Activated effector memory CD4-positive, alpha-beta T cell treated with anti-CD3 and anti-CD28 coated beads, Interleukin-2, amount 50 U/mL, for 16 hours (primary cell): ENCODE measurements at regions not wholly inside any gene's neighbourhood (a gene's known extent, or its start where the extent isn't known, plus 50 kb on each side); places are given as distances from the start of the nearest gene placed in this dataset.

Experiments
- DNase-seq: peaks from one replicate; pipeline ENCODE4 v3.0.0-alpha.2; 2020

DNA sequence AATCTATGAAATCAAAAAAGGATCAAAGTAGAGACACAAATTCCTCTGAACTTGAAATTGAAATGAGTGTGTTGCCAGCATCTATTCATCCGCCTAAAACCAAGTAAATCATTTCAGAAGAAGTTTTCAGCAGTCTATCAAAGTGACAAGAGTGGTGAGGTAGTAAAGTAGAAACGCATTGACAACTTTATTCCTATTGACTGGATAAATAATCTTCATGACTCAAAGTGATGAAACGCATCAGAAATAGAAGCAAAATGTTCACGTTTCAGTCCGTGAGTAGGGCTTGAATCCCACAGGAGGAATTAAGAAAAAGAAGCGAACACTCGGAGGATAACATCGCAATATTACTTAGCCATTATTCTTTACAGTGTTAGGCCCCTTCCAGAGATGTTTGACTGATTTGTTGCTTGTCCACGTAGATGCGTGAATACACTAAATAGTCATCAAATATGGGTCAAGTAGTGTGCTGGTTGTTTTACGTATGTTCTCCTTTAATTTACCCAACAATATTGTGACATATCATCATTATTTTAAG, 314.4 kb downstream of the PLK2 start:
- no peak for DNase-seq

DNA sequence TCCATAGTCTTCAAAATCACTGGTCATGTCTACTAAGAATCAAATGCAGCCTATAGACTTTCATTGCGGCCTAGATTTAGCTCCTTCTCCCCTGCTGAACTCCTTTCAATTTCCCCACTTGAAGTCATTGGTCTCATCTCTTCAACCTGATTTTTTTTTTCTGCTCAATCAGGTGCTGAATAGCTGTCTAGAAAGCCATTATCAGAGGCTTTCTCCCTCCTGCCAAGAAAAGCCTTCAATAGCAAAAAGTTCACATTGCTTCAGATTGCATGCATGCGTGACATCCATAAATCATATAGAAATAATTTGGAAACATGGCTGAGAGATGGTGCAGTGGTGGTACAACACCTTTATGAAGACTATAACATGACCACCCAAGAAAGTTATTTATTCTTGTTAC, 316.2 kb downstream of the PLK2 start:
- DNase-seq, result no peak

DNA sequence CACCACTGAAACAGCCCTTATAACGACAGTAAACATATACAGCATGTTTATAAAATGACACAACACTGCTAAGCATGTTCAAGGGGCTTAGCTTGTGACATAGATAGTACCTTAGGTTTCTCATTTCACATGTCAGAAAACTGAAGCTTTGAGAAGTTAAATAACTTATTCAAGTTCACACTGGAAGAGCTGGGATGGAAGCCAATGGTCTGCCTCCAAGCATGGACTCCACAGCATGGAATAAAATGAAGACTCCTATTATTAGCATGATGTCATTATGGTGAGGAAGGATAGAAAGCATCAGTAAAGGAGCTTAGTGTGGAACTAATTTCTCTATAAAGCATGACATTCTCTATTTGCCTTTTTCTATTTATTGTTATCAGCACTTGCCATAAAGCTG, 316.7 kb downstream of the PLK2 start:
- no peak for DNase-seq

DNA sequence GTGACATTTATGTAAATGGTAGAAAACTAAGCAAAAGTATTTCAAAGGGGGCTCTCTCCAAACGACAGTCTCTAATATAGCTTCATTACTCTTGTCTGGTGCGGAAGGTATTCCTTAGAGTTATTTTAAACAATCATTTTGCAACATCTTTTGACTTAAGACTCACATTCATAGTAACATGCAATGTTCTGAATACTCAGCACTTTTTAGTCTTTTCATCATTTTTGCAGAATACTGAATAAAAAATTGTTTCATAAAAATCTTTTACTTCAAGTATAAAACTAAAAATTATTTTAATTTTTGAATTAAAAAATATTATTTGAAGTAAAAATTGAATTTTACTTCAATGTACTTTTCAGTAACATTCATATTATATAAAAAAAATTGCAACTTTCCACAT, 321.1 kb downstream of the PLK2 start:
- DNase-seq, result no peak

DNA sequence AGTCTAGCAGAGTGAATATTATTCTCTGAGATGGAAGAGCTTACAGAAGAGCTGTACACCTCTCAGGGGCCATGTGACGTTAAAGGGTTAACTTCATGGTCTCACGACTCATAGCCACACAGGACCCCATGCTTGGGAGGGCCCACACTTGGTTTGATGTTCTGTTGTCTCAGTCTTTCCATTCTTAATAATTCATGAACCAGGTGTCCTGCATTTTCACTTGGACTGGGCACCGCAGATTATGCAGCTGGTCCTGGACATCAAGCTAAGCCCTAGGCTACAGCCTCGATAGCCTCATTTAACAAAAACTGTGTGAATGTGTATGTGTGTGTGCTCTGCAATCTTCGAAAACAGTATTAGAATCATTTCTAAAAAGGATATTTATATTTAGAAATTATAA, 323.5 kb downstream of the PLK2 start:
- no peak for DNase-seq

DNA sequence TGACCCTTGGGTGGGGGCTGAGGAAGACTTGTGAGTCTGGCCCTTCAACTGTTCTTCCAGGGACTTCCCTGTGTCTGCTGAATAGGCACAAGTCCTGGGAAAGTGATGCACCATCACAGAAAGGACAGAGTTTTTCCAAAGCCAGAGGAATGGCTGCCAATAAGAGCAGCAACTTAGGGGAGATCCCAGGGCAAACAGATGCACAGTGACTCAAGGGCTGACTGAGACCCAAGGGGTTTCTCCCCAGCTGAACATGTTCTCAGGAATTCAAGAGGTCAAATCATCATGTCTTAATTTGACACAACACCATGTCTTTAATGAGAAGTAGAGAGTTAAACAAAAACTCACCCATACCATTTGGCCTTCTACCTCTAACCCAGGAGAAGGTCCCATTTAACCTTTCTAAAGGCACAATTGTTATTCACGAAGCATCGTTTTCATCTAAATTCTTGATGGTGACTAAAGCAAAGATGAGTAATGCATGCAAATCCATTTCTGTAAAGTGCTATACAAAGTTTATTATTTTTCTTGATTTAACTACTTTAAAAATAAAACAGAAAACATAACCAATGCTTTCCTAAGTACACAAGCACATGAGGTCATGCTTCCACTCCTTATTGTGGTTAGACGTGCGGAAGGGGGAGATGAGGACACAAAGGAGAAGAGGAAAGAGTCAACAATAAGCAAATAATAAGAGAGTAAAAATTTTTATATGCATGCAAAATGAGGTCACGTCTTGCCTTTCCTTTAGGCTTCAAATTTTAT, 324.1 kb downstream of the PLK2 start:
- no peak for DNase-seq

DNA sequence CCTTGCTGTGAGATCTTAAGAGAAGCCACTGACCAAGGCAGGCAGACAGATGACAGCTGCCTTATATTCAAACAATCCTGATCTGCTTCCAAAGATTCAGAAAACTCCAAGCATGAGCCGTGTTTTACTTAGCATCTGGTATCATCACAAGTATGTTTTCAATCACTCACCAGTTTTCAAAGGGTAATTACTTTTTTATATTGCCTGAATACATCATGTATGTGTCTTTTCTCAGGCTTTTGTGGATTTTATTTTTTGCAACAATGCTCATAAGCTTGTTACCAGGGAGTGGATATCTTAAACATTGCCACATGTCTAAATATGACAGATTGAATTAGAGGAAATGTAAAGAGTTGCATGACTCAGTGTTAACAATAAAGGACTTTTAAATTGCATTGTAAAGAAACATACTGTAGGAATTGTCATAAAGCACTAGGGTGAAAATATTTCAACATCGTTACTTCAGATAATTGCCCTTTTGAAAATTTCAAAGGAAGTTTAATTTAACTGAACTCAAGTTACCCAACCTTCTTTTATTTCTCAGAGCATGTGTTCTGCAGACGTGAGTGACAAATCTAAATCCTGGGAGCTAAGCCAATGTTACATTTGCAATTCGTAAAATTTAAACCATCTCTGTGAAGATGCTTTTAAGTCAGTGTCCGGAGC, 326.1 kb downstream of the PLK2 start:
- no peak for DNase-seq

GRCh38 chr5:58133216-58133615, 326.7 kb downstream of the PLK2 start:
- DNase-seq, result no peak

DNA sequence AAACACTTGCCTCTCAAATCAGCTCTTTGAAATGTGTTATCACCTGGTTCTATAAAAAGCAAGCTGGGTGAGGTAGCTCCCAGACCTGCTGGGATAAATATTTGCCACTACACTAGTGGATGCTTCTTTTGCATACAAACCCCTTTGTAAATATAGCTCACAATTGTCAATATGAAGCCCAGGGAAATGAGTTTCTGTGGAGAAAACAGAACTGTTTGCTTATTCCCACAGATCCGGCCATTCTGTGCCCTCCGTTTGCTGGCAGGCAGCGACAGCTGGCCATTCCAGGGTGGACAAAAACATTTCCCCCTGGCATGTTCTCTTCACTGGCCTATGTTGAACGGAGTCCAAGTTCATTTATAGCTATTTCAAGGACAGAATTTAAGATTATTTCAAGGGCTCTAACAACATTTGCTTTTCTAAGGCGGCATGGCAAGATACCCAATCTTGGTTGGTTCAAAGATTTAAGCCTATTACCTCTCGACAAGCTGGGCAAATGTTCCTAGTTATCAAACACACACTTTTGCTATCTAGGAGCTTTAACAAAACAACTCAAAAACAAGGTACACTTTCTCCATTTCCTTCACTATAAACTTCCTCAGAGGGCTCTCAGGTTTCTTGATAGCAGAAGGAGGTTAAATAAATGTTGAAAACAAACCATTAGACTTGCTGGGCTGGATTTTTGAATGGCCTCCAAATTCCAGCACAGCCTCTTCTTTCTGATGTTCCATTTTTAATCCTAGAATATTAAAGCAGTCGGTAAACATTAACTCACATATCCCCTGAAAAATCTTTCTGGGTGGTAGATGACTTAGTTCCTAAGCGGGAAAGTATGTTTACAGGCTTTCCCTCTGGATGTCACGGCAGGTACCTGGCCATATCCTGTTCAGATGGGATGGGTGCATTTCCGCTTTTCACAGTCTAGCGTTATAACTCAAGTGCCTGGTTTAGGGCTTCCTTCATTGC, 332.3 kb downstream of the PLK2 start:
- no peak for DNase-seq

- no peak for DNase-seq
These were observed 336.4 kb downstream of the PLK2 start for GRCh38 chr5:58123501-58123900.

DNA sequence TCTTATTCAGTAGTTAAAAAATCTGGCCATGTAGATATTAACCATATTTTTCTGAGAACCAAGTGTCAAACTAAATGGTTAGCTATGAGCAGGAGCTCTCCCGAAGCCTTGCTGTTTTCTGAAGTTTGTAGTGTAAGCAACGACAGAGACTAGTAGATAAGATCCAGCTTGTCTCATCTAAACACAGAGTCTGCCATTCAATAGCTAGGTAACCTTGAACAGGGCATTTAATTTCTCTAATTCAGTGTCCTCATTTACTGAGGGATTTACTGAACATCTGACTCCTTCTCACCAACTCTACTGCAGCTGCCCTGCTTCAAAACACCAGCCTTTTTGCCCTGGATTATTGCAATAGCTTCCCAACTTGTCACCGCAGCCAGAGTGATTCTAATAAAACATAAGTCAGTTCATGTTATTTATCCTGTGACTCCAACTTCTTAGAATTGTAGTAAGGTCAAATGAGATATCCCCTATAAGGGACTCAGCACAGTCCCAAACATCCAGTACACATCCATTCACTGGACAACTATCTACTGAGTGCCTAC, 337.0 kb downstream of the PLK2 start:
- DNase-seq, result no peak

GRCh38 chr5:58122157-58122556, 337.7 kb downstream of the PLK2 start:
- no peak for DNase-seq

DNA sequence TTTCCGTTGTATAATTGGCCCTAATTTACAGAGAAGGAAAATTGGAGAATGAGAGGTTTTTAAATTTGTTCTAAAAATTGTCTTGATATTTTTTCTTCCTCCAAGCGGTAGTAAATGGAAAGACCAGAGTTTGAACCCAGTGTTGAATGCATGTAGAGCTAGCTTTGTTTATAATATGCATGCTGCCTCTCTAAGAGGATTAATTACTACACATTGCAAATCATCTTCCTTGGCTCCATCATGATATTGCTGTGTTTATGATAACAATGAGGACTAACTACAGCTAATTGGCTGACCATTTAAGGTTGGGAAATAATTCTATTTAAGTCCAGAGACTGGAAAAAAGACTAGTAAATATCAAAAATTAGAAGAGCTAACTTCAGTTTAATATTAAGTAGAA, 338.5 kb downstream of the PLK2 start:
- DNase-seq, result no peak

GRCh38 chr5:58117542-58117941, 342.3 kb downstream of the PLK2 start:
- DNase-seq, result no peak

- no peak for DNase-seq
These were observed 343.5 kb downstream of the PLK2 start for GRCh38 chr5:58116346-58116745.

DNA sequence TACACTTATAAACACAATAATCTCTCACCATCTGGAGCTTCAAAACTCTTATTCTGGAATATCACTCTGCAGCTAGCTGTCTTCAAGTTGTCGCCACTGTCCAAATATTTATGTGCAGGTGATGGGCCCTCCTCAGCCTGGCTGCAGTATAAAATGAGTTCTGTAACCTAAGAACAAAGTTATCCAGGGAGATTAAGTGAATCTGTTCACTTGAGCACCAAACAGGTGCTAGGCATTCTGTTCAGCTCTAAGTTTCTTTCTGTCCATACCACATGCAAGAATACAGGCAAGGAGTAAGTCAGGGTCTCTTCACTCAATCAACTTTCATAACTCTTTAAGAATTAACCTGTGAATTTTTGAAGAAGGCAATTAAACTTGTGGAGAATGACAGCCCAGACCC, 344.1 kb downstream of the PLK2 start:
- DNase-seq, result no peak

DNA sequence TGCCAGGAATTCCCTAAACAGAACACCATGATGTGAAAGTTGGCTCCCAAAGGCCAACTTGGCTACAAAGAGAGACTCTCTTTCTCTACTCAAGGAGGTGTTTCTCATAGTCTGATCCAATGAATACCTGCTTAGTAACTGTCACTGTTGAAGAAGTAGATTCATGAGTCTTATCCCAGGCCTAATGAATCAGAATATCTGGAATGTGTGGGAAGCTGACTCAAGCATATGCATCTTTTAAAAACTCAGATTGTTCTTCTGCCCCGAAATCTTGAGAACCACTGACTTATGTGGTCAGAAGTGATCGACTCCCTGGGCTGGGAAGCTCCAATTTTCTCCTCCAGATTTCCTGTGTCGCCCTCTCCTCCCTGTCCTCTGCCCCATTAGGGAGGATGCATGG, 345.6 kb downstream of the PLK2 start:
- no peak for DNase-seq

DNA sequence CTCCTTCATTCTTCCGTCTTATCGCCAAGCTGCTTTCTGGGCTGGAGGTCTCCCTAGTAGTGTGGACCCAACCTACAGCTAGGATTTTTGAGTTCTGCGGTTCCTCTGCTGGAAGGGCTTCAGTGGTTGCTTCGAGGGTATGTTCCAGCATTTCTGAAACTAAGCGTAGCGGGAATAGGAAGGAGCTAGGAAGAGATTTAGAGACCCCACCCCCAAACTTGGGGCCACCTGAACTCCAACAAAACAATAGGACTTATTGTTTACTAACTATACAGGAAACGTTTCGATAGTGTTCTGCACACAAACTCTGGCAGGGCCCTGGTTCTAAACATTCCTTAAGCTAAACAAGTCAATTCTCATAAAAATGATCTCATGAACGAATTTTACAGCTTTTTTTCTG, 346.7 kb downstream of the PLK2 start:
- no peak for DNase-seq

DNA sequence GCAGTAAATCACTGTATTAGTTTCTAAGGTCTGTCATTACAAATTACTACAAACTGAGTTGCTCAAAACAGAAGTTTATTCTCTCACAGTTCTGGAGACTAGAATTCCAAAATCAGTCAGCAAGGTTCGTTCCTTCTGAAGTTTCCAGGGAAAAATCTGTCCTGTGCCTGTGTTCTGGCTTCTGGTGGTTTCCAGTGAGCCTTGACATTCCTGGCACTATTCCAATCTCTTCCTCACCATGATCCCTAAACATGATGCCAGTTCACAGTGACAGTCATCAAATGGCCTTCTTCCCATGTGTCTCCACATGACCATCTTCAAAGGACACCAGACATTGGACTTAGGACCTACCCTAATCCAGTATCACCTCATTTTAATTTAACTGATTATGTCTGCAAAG, 351.4 kb downstream of the PLK2 start:
- DNase-seq, result no peak

DNA sequence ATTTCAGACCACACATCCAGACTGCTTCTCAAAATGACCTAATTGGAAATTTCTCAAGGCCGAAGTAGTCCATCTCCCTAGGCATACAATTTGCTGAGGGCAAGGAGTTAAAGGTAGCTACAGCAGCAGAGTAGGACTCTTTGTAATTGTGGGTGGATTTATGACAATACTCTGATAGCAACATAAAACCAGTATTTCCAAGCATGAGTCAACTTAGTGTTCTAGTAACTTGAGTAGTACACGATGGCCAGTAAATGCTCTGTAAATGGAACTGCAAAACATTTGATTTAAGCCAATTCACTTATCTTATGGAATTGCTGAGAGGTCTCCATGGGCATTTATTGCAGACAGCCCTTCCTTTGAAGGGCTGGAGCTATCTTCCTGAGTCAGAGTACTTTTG, 352.2 kb downstream of the PLK2 start:
- no peak for DNase-seq

- DNase-seq, result no peak
These were observed 353.0 kb downstream of the PLK2 start for GRCh38 chr5:58106754-58107410.

DNA sequence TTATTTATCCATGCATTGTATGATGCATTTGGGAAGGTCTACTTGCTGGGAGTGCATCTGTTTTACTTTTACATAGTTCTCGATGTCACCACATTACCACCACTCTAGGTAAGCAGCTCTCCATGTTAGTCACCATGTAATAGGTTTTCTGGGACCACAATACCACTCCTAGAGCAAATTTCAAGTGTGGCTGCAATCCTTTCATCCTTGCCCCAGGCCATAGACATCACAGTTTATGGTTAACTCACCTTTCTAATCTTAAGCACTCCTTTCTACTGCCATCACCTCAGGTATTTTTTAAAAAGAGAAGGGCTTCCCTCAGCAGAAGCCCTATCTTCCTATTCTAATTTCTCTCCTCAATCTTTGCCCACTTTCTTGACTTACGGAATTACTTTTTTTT, 354.1 kb downstream of the PLK2 start:
- DNase-seq, result no peak

DNA sequence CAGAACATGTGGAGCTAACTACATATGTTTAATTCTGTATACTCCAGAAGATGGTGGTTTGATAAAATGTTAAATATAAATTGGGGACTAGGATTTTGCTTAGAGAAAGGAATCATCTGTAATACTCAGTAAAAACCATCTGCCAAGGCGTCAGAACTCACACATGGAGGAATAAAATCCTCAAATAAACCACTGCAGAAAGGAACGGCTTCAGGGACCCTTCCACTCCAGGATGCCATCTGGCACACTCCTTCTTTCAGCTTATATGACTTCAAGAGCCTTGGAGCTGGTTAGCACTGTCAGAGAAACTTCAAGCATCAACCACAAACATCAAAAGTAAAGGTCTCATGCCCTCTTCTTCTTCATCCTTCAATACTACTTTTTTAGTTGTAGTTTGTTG, 360.6 kb downstream of the PLK2 start:
- no peak for DNase-seq
